K562 (cell line): ENCODE measurements at regions not wholly inside any gene's neighbourhood (a gene's known extent, or its start where the extent isn't known, plus 50 kb on each side); places are given as distances from the start of the nearest gene placed in this dataset.

ENCODE experiments used
- ATAC-seq: fragments of 200-7000 bp; cut with Tn5 transposase; 3 replicates; pipeline ENCODE4 v1.9.1; 2020; ENCODE audit warnings: moderate library complexity
- BruUV-seq: library from RNA; stranded (reverse); fragments of 400-500 nt; replicated peaks from 2 replicates; lab custom pipeline; 2021; lab: Mats Ljungman, UMichigan
- CTCF ChIA-PET: fragments of 300-600 bp; formaldehyde crosslinking; extraction: SDS; loops from one replicate; lab custom pipeline; 2021; ENCODE audit warnings: low intra/inter-chr PET ratio; lab: Yijun Ruan, JAX
- POLR2A ChIA-PET: fragments of 300-600, 350-650 bp; sonication (Branson Sonifier 250); formaldehyde crosslinking; extraction: SDS; loops from one replicate; lab custom pipeline; 2021; ENCODE audit warnings: antibody characterized with exemption, inconsistent platforms; lab: Yijun Ruan, JAX
- DNase-seq, 4 experiments: peaks; one replicate each; pipeline versions ENCODE4 v3.0.0 to v3.0.0-alpha.2; 2011 to 2018; ENCODE audit warnings: low spot score in 3 of 4, mixed read lengths in 3 of 4; ENCODE audit errors: extremely low read depth in 1 of 4
- FAIRE-seq: peaks from 2 replicates; lab custom pipeline; 2011; peaks lifted over from hg19 to GRCh38; lab: Jason Lieb, UNC
- H2AFZ ChIP-seq: 2 replicates; pipeline ENCODE4 v1.6.0; 2011; ENCODE audit warnings: low read depth, low read length, control low read depth, inconsistent platforms
- H3K27ac ChIP-seq: fragments of 200-600 bp; 3 replicates; pipeline ENCODE4 v1.8.0; 2011; ENCODE audit warnings: low read depth, mild to moderate bottlenecking, control low read depth, inconsistent platforms, low read length, moderate library complexity, mixed read lengths; ENCODE audit errors: extremely low read depth
- H3K27me3 ChIP-seq, 2 experiments: fragments of 300-600 bp in 1 of 2; 2 replicates in 1 of 2; 3 replicates in 1 of 2; pipeline versions ENCODE4 v1.6.0 to v1.8.0; 2011; ENCODE audit warnings: inconsistent platforms in 2 of 2, low read length in 2 of 2, mild to moderate bottlenecking in 1 of 2, mixed read lengths in 1 of 2, moderate library complexity in 1 of 2; ENCODE audit not compliant: control insufficient read depth in 2 of 2, insufficient read depth in 2 of 2
- H3K36me3 ChIP-seq: fragments of 300-600 bp; 3 replicates; pipeline ENCODE4 v1.8.0; 2011; ENCODE audit warnings: mild to moderate bottlenecking, low read length, inconsistent platforms; ENCODE audit not compliant: control insufficient read depth, insufficient read depth
- H3K4me1 ChIP-seq, 2 experiments: fragments of 200-600 bp in 1 of 2; replicated peaks in 1 of 2; 2 replicates in 1 of 2; 3 replicates in 1 of 2; pipeline versions ENCODE4 v1.5.1 to v1.8.0; 2011; ENCODE audit warnings: inconsistent platforms in 2 of 2, low read length in 2 of 2, mild to moderate bottlenecking in 1 of 2, mixed read lengths in 1 of 2, moderate library complexity in 1 of 2; ENCODE audit not compliant: control insufficient read depth in 2 of 2, insufficient read depth in 2 of 2
- H3K4me2 ChIP-seq: 2 replicates; pipeline ENCODE4 v1.6.1; 2011; ENCODE audit warnings: low read length, control low read depth, inconsistent platforms, mixed read lengths; ENCODE audit not compliant: insufficient read depth
- H3K4me3 ChIP-seq: fragments of 200-600 bp; sonication (generic), shearing (Covaris generic); 2 replicates; pipeline ENCODE4 v1.5.1; 2016; ENCODE audit warnings: control low read depth, inconsistent platforms
- H3K79me2 ChIP-seq: fragments of 200-600 bp; 3 replicates; pipeline ENCODE4 v1.8.0; 2011; ENCODE audit warnings: low read length, inconsistent platforms; ENCODE audit not compliant: control insufficient read depth, insufficient read depth
- H3K9ac ChIP-seq, 2 experiments: 2 replicates each; pipeline versions ENCODE4 v1.6.0 to v1.6.1; 2011; ENCODE audit warnings: low read depth in 2 of 2, low read length in 2 of 2, control low read depth in 1 of 2, inconsistent platforms in 1 of 2, mild to moderate bottlenecking in 1 of 2, mixed read lengths in 1 of 2; ENCODE audit not compliant: insufficient read depth in 1 of 2
- H3K9me1 ChIP-seq: one replicate; pipeline ENCODE4 v1.6.0; 2011; ENCODE audit warnings: inconsistent platforms, mild to moderate bottlenecking, low read length, moderate library complexity; ENCODE audit not compliant: control insufficient read depth, insufficient read depth
- H3K9me3 ChIP-seq: replicated peaks from 2 replicates; pipeline ENCODE4 v1.5.1; 2011; ENCODE audit warnings: low read depth, low read length, inconsistent platforms; ENCODE audit not compliant: control insufficient read depth, insufficient read depth
- H4K20me1 ChIP-seq: replicated peaks from 2 replicates; pipeline ENCODE4 v1.6.1; 2011; ENCODE audit warnings: low read length, inconsistent platforms, mixed read lengths; ENCODE audit not compliant: control insufficient read depth, insufficient read depth
- ATF2 ChIP-seq: sonication (generic); formaldehyde crosslinking; IDR thresholded peaks from 2 replicates; pipeline ENCODE4 v1.8.1; 2022; ENCODE audit warnings: missing genetic modification reagents
- ATF6 ChIP-seq: sonication (generic); formaldehyde crosslinking; IDR thresholded peaks from 2 replicates; pipeline ENCODE4 v1.4.0; 2020; ENCODE audit warnings: mild to moderate bottlenecking, missing genetic modification reagents
- BACH1 ChIP-seq: fragments of 200-800 bp; sonication (Bioruptor generic); IDR thresholded peaks from 2 replicates; pipeline ENCODE4 v1.6.1; 2016; ENCODE audit warnings: missing genetic modification characterization, missing compliant biosample characterization
- E4F1 ChIP-seq: fragments of 250-450 bp; sonication (Bioruptor Pico); IDR thresholded peaks from 2 replicates; pipeline ENCODE4 v1.5.0; 2021; ENCODE audit warnings: mild to moderate bottlenecking, borderline replicate concordance
- LARP7 ChIP-seq: fragments of 450-650 bp; IDR thresholded peaks from 2 replicates; pipeline ENCODE4 v1.6.1; 2016
- MTF1 ChIP-seq: fragments of 250-450 bp; sonication (Bioruptor Pico); IDR thresholded peaks from 2 replicates; pipeline ENCODE4 v1.9.0; 2021; ENCODE audit warnings: moderate library complexity, mild to moderate bottlenecking, inconsistent platforms, borderline replicate concordance
- SIN3B ChIP-seq: fragments of 450-650 bp; IDR thresholded peaks from 2 replicates; pipeline ENCODE4 v1.6.1; 2017; ENCODE audit warnings: low read depth, mild to moderate bottlenecking, moderate library complexity
- SMC3 ChIP-seq: conservative IDR thresholded peaks from 2 replicates; pipeline ENCODE4 v1.6.1; 2011; ENCODE audit warnings: low read depth, low read length, improper control_type of control experiment; ENCODE audit not compliant: insufficient read depth
- TEAD4 ChIP-seq, 2 experiments: sonication (generic) in 1 of 2; formaldehyde crosslinking in 1 of 2; IDR thresholded peaks; 2 replicates each; pipeline versions ENCODE4 v1.6.1 to v1.8.0; 2012 to 2022; ENCODE audit warnings: borderline replicate concordance in 1 of 2, inconsistent platforms in 1 of 2, low read length in 1 of 2, mild to moderate bottlenecking in 1 of 2, missing genetic modification reagents in 1 of 2
- ZNF445 ChIP-seq: fragments of 250-450 bp; sonication (Bioruptor Pico); IDR thresholded peaks from 2 replicates; pipeline ENCODE4 v1.4.0; 2020; ENCODE audit warnings: low read depth, mild to moderate bottlenecking, moderate library complexity
- WGBS: fragments of 100-300 bp; shearing (Covaris generic); methylation state at CpG from one replicate; pipeline ENCODE4 v1.1.6; 2016; ENCODE audit warnings: low coverage, mixed read lengths; ENCODE audit not compliant: insufficient coverage; ENCODE audit errors: missing lambda C conversion rate; 5-methylcytosine and 5-hydroxymethylcytosine counted together
- in situ Hi-C: fragments of 300-500 bp; cut with MboI; formaldehyde crosslinking; loops from 4 replicates; pipeline ENCODE4 v1.15.0; 2018; ENCODE audit warnings: inconsistent platforms, mixed read lengths
- intact Hi-C: fragments of 100-400 bp; cut with micrococcal nuclease; formaldehyde crosslinking; loops from 2 replicates; pipeline ENCODE4 v1.14.2; 2022
- TF ChIP-seq, protein P1 (sequence below): IDR thresholded peaks from 2 replicates; pipeline ENCODE4 v1.6.1; 2012; ENCODE audit warnings: low read depth, low read length, improper control_type of control experiment, borderline replicate concordance
- TF ChIP-seq, protein P2 (sequence below): IDR thresholded peaks from 2 replicates; pipeline ENCODE4 v1.6.1; 2011; ENCODE audit warnings: borderline replicate concordance, low read depth, mild to moderate bottlenecking, moderate library complexity, low read length; ENCODE audit not compliant: insufficient read depth, poor library complexity, severe bottlenecking

DNA sequence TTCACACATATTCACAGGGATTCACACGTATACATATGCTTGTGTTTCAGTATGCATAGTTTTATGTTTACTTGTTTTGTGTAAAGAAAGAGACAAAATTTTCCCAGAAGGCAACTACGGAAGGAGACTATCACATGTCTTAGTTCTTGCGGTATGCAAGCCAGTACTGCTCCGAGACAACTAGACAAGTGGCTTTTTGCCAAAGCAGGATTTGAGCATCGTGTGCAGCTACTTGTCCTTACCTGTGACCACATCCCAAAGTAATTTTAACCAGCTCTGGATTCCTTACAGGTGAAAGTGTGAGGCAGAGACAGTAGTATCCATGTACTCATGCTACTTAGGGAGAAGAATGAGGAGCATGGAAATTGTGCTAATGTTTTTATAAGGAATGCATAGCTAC is 591.4 kb upstream of the NR2F2 start:
- Histone ChIP-seq H3K27ac (no peak overlapping the region), H3K9ac (no peak overlapping the region), H3K27me3 (no peaks in the 10 kb centered on the region), H3K9me3 (no peaks in the 10 kb centered on the region), H3K4me3 (no peak overlapping the region), H2AFZ (no peak overlapping the region), H3K9me1 (no peaks in the 10 kb centered on the region), H3K36me3 (peaks cover 20% of the 10 kb centered on the region; the same call in 2 of the 3 replicates), H3K79me2 (no peaks in the 10 kb centered on the region), H4K20me1 (0 out of 2 replicates have a peak, but pooled peaks cover 3% of the 10 kb centered on the region), H3K4me1 (peaks cover 0 to 10% of the 10 kb centered on the region in 2 experiments; a peak in 2 of 5 replicates), H3K4me2 (no peak overlapping the region)
- WGBS = 79% methylated on average over 5 of the region's 5 CpGs
- no peak for FAIRE-seq
- BruUV-seq = no TSS peak
- no peak for DNase-seq
- in situ Hi-C loops (no loop called here), intact Hi-C loops (no loop called here)
- no peak for ATAC-seq
- CTCF ChIA-PET = no interaction called here
- POLR2A ChIA-PET = interaction anchor here (0.6 kb wide), 1 partner anchor 893 kb away, joined by 3 read pairs; no protein-coding TSS in a partner anchor
- TF ChIP-seq ZNF445 (CRISPR knock-in tag) (no peak), E4F1 (CRISPR knock-in tag) (no peak), MTF1 (CRISPR knock-in tag) (no peak), ATF6 (no peak), ATF2 (CRISPR knock-in tag) (no peak), LARP7 (no peak), TEAD4 (IDR thresholded peaks at IDR 0.05; ENCODE audit: low read length) (no peak), TEAD4 (CRISPR knock-in tag; IDR thresholded peaks at IDR 0.05; ENCODE audit: borderline replicate concordance) (no peak), SMC3 (no peak), SIN3B (no peak), BACH1 (tag) (no peak)
- TF ChIP-seq, protein P1, sequence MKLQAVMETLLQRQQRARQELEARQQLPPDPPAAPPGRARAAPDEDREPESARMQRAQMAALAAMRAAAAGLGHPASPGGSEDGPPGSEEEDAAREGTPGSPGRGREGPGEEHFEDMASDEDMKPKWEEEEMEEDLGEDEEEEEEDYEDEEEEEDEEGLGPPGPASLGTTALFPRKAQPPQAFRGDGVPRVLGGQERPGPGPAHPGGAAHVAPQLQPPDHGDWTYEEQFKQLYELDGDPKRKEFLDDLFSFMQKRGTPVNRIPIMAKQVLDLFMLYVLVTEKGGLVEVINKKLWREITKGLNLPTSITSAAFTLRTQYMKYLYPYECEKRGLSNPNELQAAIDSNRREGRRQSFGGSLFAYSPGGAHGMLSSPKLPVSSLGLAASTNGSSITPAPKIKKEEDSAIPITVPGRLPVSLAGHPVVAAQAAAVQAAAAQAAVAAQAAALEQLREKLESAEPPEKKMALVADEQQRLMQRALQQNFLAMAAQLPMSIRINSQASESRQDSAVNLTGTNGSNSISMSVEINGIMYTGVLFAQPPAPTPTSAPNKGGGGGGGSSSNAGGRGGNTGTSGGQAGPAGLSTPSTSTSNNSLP = no peak
- TF ChIP-seq, protein P2, sequence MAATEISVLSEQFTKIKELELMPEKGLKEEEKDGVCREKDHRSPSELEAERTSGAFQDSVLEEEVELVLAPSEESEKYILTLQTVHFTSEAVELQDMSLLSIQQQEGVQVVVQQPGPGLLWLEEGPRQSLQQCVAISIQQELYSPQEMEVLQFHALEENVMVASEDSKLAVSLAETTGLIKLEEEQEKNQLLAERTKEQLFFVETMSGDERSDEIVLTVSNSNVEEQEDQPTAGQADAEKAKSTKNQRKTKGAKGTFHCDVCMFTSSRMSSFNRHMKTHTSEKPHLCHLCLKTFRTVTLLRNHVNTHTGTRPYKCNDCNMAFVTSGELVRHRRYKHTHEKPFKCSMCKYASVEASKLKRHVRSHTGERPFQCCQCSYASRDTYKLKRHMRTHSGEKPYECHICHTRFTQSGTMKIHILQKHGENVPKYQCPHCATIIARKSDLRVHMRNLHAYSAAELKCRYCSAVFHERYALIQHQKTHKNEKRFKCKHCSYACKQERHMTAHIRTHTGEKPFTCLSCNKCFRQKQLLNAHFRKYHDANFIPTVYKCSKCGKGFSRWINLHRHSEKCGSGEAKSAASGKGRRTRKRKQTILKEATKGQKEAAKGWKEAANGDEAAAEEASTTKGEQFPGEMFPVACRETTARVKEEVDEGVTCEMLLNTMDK = no peak
